ENCODE measurements at regions not wholly inside any gene's neighbourhood (a gene's known extent, or its start where the extent isn't known, plus 50 kb on each side); places are given as distances from the start of the nearest gene placed in this dataset.

GRCh38 chr18:54069729-54070128 lies 154.7 kb downstream of the MBD2 start:
- no peak overlapping the region for H3K27ac ChIP-seq
- no peak overlapping the region for H3K4me3 ChIP-seq (ENCODE audit: low read depth in 1 of 2, low read length in 1 of 2)
- H3K4me1 ChIP-seq (ENCODE audit: control insufficient read depth in 1 of 2, insufficient read depth in 1 of 2, low read depth in 1 of 2, low read length in 1 of 2): no peaks in the 10 kb centered on the region
- H3K36me3 ChIP-seq: no peaks in the 10 kb centered on the region
- TF ChIP-seq CTCF (IDR thresholded peaks at IDR 0.05): no peak
- H3K27me3 ChIP-seq: peaks cover 54% of the 10 kb centered on the region
- no peaks in the 10 kb centered on the region for H3K9me3 ChIP-seq

GRCh38 chr18:54060343-54061005 lies 164.0 kb downstream of the MBD2 start:
- Histone ChIP-seq H3K36me3 (no peaks in the 10 kb centered on the region), H3K4me1 (ENCODE audit: control insufficient read depth in 1 of 2, insufficient read depth in 1 of 2, low read depth in 1 of 2, low read length in 1 of 2) (no peaks in the 10 kb centered on the region), H3K27ac (no peak overlapping the region), H3K27me3 (no peaks in the 10 kb centered on the region), H3K9me3 (no peaks in the 10 kb centered on the region), H3K4me3 (ENCODE audit: low read depth in 1 of 2, low read length in 1 of 2) (no peak overlapping the region)
- no peak for TF ChIP-seq CTCF (IDR thresholded peaks at IDR 0.05)

GRCh38 chr18:54052732-54053429 lies 171.6 kb downstream of the MBD2 start:
- no peaks in the 10 kb centered on the region for H3K27me3 ChIP-seq
- no peak overlapping the region for H3K27ac ChIP-seq
- H3K9me3 ChIP-seq: no peaks in the 10 kb centered on the region
- no peak for TF ChIP-seq CTCF (IDR thresholded peaks at IDR 0.05)
- H3K36me3 ChIP-seq: no peaks in the 10 kb centered on the region
- H3K4me3 ChIP-seq (ENCODE audit: low read depth in 1 of 2, low read length in 1 of 2): no peak overlapping the region
- H3K4me1 ChIP-seq (ENCODE audit: control insufficient read depth in 1 of 2, insufficient read depth in 1 of 2, low read depth in 1 of 2, low read length in 1 of 2): no peaks in the 10 kb centered on the region

- Histone ChIP-seq H3K36me3 (no peaks in the 10 kb centered on the region), H3K4me1 (ENCODE audit: control insufficient read depth in 1 of 2, insufficient read depth in 1 of 2, low read depth in 1 of 2, low read length in 1 of 2) (no peaks in the 10 kb centered on the region), H3K9me3 (no peaks in the 10 kb centered on the region), H3K27me3 (no peaks in the 10 kb centered on the region), H3K4me3 (ENCODE audit: low read depth in 1 of 2, low read length in 1 of 2) (no peak overlapping the region), H3K27ac (no peak overlapping the region)
- TF ChIP-seq CTCF (IDR thresholded peaks at IDR 0.05): no peak
These were observed 172.2 kb downstream of the MBD2 start for GRCh38 chr18:54052259-54052658.

- TF ChIP-seq CTCF (IDR thresholded peaks at IDR 0.05): no peak
- Histone ChIP-seq H3K27ac (no peak overlapping the region), H3K4me3 (ENCODE audit: low read depth in 1 of 2, low read length in 1 of 2) (no peak overlapping the region), H3K36me3 (no peaks in the 10 kb centered on the region), H3K27me3 (no peaks in the 10 kb centered on the region), H3K9me3 (no peaks in the 10 kb centered on the region), H3K4me1 (ENCODE audit: control insufficient read depth in 1 of 2, insufficient read depth in 1 of 2, low read depth in 1 of 2, low read length in 1 of 2) (no peaks in the 10 kb centered on the region)
These were observed 180.8 kb downstream of the MBD2 start for GRCh38 chr18:54043484-54044251.
